ENCODE measurements at regions not wholly inside any gene's neighbourhood (a gene's known extent, or its start where the extent isn't known, plus 50 kb on each side); places are given as distances from the start of the nearest gene placed in this dataset.

DNA sequence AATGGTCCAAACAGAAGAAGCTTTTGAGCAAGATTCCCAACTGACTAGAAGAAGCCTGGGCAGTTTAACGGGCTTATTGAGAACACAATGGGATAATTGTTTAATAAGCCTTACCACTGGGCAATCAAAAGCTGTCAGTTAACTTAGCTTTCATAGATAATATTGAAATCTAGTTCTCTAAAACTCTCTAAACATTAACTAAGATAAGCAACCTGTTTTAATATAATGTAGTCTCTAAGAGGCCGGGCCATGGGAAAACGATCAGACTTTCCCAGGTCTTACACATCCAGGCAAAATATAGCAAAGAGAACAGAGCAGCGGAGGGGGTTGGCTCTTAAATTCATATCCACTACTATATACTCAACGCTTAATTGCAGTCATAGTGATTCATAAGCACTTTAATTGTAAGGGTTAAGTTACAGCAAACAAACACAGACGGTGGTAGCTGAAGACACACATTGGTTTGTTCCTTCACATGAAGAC, 128.0 kb upstream of the FAM83B start:
- DNase-seq (ENCODE audit: low read depth, low spot score), result no peak
- Histone ChIP-seq H3K27me3 (ENCODE audit: control insufficient read depth, insufficient read depth, low read length) (no peaks in the 10 kb centered on the region), H3K27ac (ENCODE audit: low read depth, low read length) (no peak overlapping the region), H3K4me3 (ENCODE audit: low read depth, low read length) (no peak overlapping the region), H3K9me3 (ENCODE audit: control insufficient read depth, insufficient read depth, low read length) (no peaks in the 10 kb centered on the region)
- CTCF ChIA-PET, result interaction anchor here (0.6 to 4.0 kb wide), 58 partner anchors 11 to 1243 kb away, joined by 3 to 70 read pairs (median 5); no protein-coding TSS in a partner anchor
- TF ChIP-seq, protein P1, sequence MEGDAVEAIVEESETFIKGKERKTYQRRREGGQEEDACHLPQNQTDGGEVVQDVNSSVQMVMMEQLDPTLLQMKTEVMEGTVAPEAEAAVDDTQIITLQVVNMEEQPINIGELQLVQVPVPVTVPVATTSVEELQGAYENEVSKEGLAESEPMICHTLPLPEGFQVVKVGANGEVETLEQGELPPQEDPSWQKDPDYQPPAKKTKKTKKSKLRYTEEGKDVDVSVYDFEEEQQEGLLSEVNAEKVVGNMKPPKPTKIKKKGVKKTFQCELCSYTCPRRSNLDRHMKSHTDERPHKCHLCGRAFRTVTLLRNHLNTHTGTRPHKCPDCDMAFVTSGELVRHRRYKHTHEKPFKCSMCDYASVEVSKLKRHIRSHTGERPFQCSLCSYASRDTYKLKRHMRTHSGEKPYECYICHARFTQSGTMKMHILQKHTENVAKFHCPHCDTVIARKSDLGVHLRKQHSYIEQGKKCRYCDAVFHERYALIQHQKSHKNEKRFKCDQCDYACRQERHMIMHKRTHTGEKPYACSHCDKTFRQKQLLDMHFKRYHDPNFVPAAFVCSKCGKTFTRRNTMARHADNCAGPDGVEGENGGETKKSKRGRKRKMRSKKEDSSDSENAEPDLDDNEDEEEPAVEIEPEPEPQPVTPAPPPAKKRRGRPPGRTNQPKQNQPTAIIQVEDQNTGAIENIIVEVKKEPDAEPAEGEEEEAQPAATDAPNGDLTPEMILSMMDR (IDR thresholded peaks at IDR 0.05; ENCODE audit: low read depth, low read length), result no peak
- POLR2A ChIA-PET, result no interaction called here

DNA sequence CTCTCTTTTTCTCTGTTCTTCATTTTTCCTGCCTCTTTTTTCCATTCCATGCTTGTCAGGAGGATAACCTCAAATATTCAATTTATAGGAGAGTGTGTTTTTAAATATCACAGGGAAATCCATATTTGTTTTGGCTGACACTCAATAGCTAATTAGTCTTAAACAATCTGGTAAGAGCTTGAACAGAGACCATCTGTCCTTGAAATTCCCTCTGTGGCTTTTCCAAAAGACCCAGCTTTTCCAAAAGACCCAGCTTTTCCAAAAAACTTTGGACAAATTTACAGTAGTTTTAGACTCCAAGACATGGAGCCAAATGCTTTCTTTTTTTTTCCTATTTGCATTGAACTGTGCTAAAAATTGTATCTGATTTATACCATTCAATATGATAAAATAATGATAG, 127.4 kb upstream of the FAM83B start:
- CTCF ChIA-PET, result interaction anchor here (0.7 to 4.0 kb wide), 22 partner anchors 11 to 733 kb away, joined by 3 to 70 read pairs (median 12); no protein-coding TSS in a partner anchor
- POLR2A ChIA-PET, result no interaction called here
- no peak overlapping the region for H3K27ac ChIP-seq (ENCODE audit: low read depth, low read length)
- TF ChIP-seq, protein P1 (IDR thresholded peaks at IDR 0.05; ENCODE audit: low read depth, low read length), result no peak
- DNase-seq (ENCODE audit: low read depth, low spot score), result no peak
- H3K9me3 ChIP-seq (ENCODE audit: control insufficient read depth, insufficient read depth, low read length), result no peaks in the 10 kb centered on the region
- no peaks in the 10 kb centered on the region for H3K27me3 ChIP-seq (ENCODE audit: control insufficient read depth, insufficient read depth, low read length)
- H3K4me3 ChIP-seq (ENCODE audit: low read depth, low read length), result no peak overlapping the region

DNA sequence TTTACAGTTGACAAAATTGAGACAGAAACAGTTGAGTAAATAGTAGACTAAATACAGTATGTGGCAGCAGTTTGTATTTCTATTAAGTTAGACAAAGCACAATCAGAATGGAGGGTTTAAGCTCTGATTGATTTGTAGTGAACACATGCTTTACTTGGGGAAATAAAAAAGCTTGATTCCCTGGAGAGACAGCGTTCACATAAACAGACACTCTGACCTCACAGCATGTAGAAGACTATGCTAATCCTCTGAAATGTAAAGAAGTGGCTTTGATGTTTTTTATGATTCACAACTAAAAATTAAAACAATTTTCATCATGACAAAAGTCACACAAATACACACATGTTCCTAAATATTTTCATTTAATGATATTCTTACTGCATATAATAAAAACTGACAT, 126.9 kb upstream of the FAM83B start:
- ChIA-PET CTCF (interaction anchor here (0.7 to 4.0 kb wide), 12 partner anchors 12 to 349 kb away, joined by 3 to 70 read pairs (median 11); no protein-coding TSS in a partner anchor), POLR2A (no interaction called here)
- TF ChIP-seq, protein P1 (IDR thresholded peaks at IDR 0.05; ENCODE audit: low read depth, low read length), result no peak
- H3K4me3 ChIP-seq (ENCODE audit: low read depth, low read length), result no peak overlapping the region
- DNase-seq (ENCODE audit: low read depth, low spot score), result no peak
- no peaks in the 10 kb centered on the region for H3K9me3 ChIP-seq (ENCODE audit: control insufficient read depth, insufficient read depth, low read length)
- no peak overlapping the region for H3K27ac ChIP-seq (ENCODE audit: low read depth, low read length)
- H3K27me3 ChIP-seq (ENCODE audit: control insufficient read depth, insufficient read depth, low read length), result no peaks in the 10 kb centered on the region

DNA sequence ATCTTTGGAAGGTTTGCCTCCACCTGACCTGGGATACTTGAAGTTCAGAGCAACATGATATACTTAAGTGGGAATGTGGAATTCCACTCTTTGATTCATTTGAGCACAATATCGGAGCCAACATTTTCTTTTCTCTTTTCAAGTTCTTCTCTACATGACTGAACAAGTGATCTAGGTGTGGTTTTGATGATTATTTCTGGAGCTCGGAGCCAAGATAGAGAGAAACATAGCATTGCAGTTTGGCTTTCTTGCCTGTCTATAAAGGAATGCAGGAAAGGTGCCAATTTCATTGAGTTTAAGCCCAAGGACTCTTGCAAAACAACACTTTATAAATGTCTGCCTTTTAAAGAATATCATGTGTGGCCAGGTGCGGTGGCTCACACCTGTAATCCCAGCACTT, 124.2 kb upstream of the FAM83B start:
- ChIA-PET POLR2A (no interaction called here), CTCF (no interaction called here)
- Histone ChIP-seq H3K4me3 (ENCODE audit: low read depth, low read length) (no peak overlapping the region), H3K27me3 (ENCODE audit: control insufficient read depth, insufficient read depth, low read length) (no peaks in the 10 kb centered on the region), H3K9me3 (ENCODE audit: control insufficient read depth, insufficient read depth, low read length) (no peaks in the 10 kb centered on the region), H3K27ac (ENCODE audit: low read depth, low read length) (no peak overlapping the region)
- TF ChIP-seq, protein P1 (IDR thresholded peaks at IDR 0.05; ENCODE audit: low read depth, low read length), result no peak
- DNase-seq (ENCODE audit: low read depth, low spot score), result no peak

DNA sequence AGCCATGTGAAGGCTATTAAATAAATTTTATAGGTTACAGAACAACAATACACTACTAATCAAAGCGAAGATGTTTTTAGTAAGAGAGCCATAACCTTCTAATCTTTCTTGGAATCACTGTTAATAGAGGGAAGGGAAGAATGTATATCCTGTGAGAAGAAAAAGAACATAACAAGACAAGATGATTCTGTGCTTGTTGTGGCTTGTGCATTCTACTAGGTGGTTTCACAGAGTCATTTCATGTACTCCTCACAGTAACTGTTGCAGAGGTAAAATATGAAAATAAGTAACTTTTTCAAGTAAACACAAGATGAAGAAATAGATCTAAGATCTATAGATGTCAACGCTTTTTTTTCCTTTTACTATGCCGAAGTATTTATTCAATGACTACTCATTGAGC, 116.9 kb upstream of the FAM83B start:
- Histone ChIP-seq H3K4me3 (ENCODE audit: low read depth, low read length) (no peak overlapping the region), H3K27ac (ENCODE audit: low read depth, low read length) (no peak overlapping the region), H3K9me3 (ENCODE audit: control insufficient read depth, insufficient read depth, low read length) (no peaks in the 10 kb centered on the region), H3K27me3 (ENCODE audit: control insufficient read depth, insufficient read depth, low read length) (no peaks in the 10 kb centered on the region)
- POLR2A ChIA-PET, result no interaction called here
- TF ChIP-seq, protein P1 (IDR thresholded peaks at IDR 0.05; ENCODE audit: low read depth, low read length), result no peak
- CTCF ChIA-PET, result interaction anchor here (1.0 kb wide), 1 partner anchor 12 kb away, joined by 5 read pairs; no protein-coding TSS in a partner anchor
- no peak for DNase-seq (ENCODE audit: low read depth, low spot score)

All from AG04450 (cell line).